Ishikawa (cell line): ENCODE measurements at regions not wholly inside any gene's neighbourhood (a gene's known extent, or its start where the extent isn't known, plus 50 kb on each side); places are given as distances from the start of the nearest gene placed in this dataset.

Source experiments
- EP300 ChIP-seq: IDR thresholded peaks from 2 replicates; pipeline ENCODE4 v1.6.1; 2012; ENCODE audit warnings: borderline replicate concordance
- YY1 ChIP-seq: IDR thresholded peaks from 2 replicates; pipeline ENCODE4 v1.6.1; 2012; ENCODE audit warnings: low read depth

DNA sequence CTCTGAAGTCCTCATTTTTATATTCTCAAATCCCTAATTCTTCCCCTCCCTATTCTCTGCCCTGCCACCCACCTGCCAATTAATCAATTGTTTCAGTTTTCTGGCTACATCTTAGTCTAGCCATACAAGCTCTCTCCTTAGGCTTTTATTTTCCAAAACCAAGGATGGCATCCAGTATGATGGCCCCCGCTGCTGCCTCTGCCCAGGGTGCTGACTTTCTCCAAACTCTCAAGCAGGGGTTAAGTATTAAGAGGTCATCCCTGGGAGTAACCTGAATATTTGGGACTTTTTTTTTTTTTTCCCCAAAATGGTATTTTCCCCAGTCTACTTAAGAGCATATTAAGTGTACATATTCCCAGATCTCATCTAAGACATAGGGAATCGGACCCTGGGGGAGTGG is 183.8 kb downstream of the DHX35 start:
- TF ChIP-seq YY1 (no peak), EP300 (no peak)
